IMR-90 (cell line): ENCODE measurements at regions not wholly inside any gene's neighbourhood (a gene's known extent, or its start where the extent isn't known, plus 50 kb on each side); places are given as distances from the start of the nearest gene placed in this dataset.

Experiments used
- ATAC-seq: fragments of 200-7000 bp; cut with Tn5 transposase; 2 replicates; pipeline ENCODE4 v1.9.1; 2020; ENCODE audit warnings: low read depth, mild to moderate bottlenecking, moderate library complexity
- BruUV-seq: library from RNA; stranded (reverse); fragments of 400-500 nt; replicated peaks from 2 replicates; lab custom pipeline; 2021; lab: Mats Ljungman, UMichigan
- CTCF ChIA-PET: fragments of 300-600 bp; formaldehyde crosslinking; extraction: SDS; loops from one replicate; lab custom pipeline; 2021; ENCODE audit warnings: antibody characterized with exemption; lab: Yijun Ruan, JAX
- POLR2A ChIA-PET: fragments of 300-600 bp; sonication (Branson Sonifier 250); formaldehyde crosslinking; loops from one replicate; lab custom pipeline; 2022; ENCODE audit warnings: antibody characterized with exemption; ENCODE audit not compliant: unreplicated experiment; lab: Charles Lee
- DNase-seq: peaks from one replicate; pipeline ENCODE4 v3.0.0; 2013
- H2AFZ ChIP-seq: replicated peaks from 2 replicates; pipeline ENCODE3; 2013; ENCODE audit warnings: low read length, mild to moderate bottlenecking; ENCODE audit not compliant: poor library complexity
- H2AK5ac ChIP-seq: 2 replicates; pipeline ENCODE4 v1.6.1; 2013; ENCODE audit warnings: low read depth, low read length, inconsistent platforms
- H2AK9ac ChIP-seq: replicated peaks from 2 replicates; pipeline ENCODE3; 2013; ENCODE audit warnings: mild to moderate bottlenecking, low read depth, low read length, moderate library complexity; ENCODE audit not compliant: poor library complexity
- H2BK120ac ChIP-seq: 2 replicates; pipeline ENCODE4 v1.6.1; 2013; ENCODE audit warnings: low read depth, low read length, inconsistent platforms
- H2BK15ac ChIP-seq: 3 replicates; pipeline ENCODE4 v1.6.1; 2013; ENCODE audit warnings: low read depth, low read length, inconsistent platforms
- H2BK20ac ChIP-seq: 2 replicates; pipeline ENCODE4 v1.6.1; 2013; ENCODE audit warnings: low read depth, mild to moderate bottlenecking, inconsistent platforms, low read length, moderate library complexity
- H2BK5ac ChIP-seq: 2 replicates; pipeline ENCODE4 v1.6.1; 2013; ENCODE audit warnings: mild to moderate bottlenecking, low read depth, low read length, inconsistent platforms; ENCODE audit not compliant: poor library complexity, severe bottlenecking
- H3K14ac ChIP-seq: replicated peaks from 2 replicates; pipeline ENCODE4 v1.6.1; 2013; ENCODE audit warnings: low read depth, low read length, inconsistent platforms
- H3K18ac ChIP-seq: 2 replicates; pipeline ENCODE4 v1.6.1; 2013; ENCODE audit warnings: low read depth, low read length, control low read depth
- H3K23ac ChIP-seq: 2 replicates; pipeline ENCODE4 v1.6.1; 2013; ENCODE audit warnings: low read depth, low read length, inconsistent platforms
- H3K27ac ChIP-seq: 2 replicates; pipeline ENCODE4 v1.5.1; 2013; ENCODE audit warnings: mild to moderate bottlenecking, control low read depth, low read length; ENCODE audit not compliant: insufficient read depth
- H3K27me3 ChIP-seq: 2 replicates; pipeline ENCODE4 v1.6.1; 2013; ENCODE audit warnings: low read length; ENCODE audit not compliant: control insufficient read depth, insufficient read depth
- H3K36me3 ChIP-seq: 2 replicates; pipeline ENCODE4 v1.6.1; 2013; ENCODE audit warnings: low read length, mixed read lengths; ENCODE audit not compliant: control insufficient read depth, insufficient read depth
- H3K4ac ChIP-seq: 2 replicates; pipeline ENCODE4 v1.6.1; 2013; ENCODE audit warnings: low read depth, low read length, inconsistent platforms
- H3K4me1 ChIP-seq: 2 replicates; pipeline ENCODE4 v1.6.1; 2013; ENCODE audit warnings: low read length, mixed read lengths; ENCODE audit not compliant: control insufficient read depth, insufficient read depth
- H3K4me2 ChIP-seq: 2 replicates; pipeline ENCODE4 v1.6.1; 2013; ENCODE audit warnings: low read depth, mild to moderate bottlenecking, control low read depth, low read length, moderate library complexity
- H3K4me3 ChIP-seq: 2 replicates; pipeline ENCODE4 v1.5.1; 2013; ENCODE audit warnings: low read depth, mild to moderate bottlenecking, control low read depth, low read length, moderate library complexity; ENCODE audit not compliant: insufficient read depth
- H3K56ac ChIP-seq: 2 replicates; pipeline ENCODE4 v1.6.1; 2013; ENCODE audit warnings: low read length, inconsistent platforms; ENCODE audit not compliant: insufficient read depth; ENCODE audit errors: extremely low read depth
- H3K79me1 ChIP-seq, 2 experiments: 2 replicates each; pipeline ENCODE4 v1.6.1; 2013; ENCODE audit warnings: low read length in 2 of 2, inconsistent platforms in 1 of 2, low read depth in 1 of 2
- H3K9ac ChIP-seq: 2 replicates; pipeline ENCODE4 v1.6.1; 2013; ENCODE audit warnings: low read depth, low read length, control low read depth
- H3K9me1 ChIP-seq: 2 replicates; pipeline ENCODE4 v1.6.1; 2013; ENCODE audit warnings: low read length, inconsistent platforms; ENCODE audit not compliant: insufficient read depth
- H3K9me3 ChIP-seq: 2 replicates; pipeline ENCODE4 v1.6.1; 2013; ENCODE audit warnings: low read length; ENCODE audit not compliant: control insufficient read depth, insufficient read depth
- H4K20me1 ChIP-seq: 2 replicates; pipeline ENCODE4 v1.6.1; 2013; ENCODE audit warnings: low read length, inconsistent platforms; ENCODE audit not compliant: insufficient read depth
- H4K5ac ChIP-seq: 2 replicates; pipeline ENCODE4 v1.6.1; 2013; ENCODE audit warnings: mild to moderate bottlenecking, low read depth, low read length, control low read depth
- H4K8ac ChIP-seq, 2 experiments: 2 replicates each; pipeline ENCODE4 v1.6.1; 2013; ENCODE audit warnings: low read depth in 2 of 2, low read length in 2 of 2, control low read depth in 1 of 2, inconsistent platforms in 1 of 2
- H4K91ac ChIP-seq: 2 replicates; pipeline ENCODE4 v1.6.1; 2013; ENCODE audit warnings: low read depth, low read length, inconsistent platforms; ENCODE audit not compliant: insufficient read depth
- MAFK ChIP-seq: IDR thresholded peaks from 2 replicates; pipeline ENCODE4 v1.6.1; 2012; ENCODE audit warnings: low read depth, low read length, improper control_type of control experiment
- NFE2L2 ChIP-seq: fragments of 150-350 bp; IDR thresholded peaks from 2 replicates; pipeline ENCODE4 v1.6.1; 2016; ENCODE audit warnings: low read depth, mild to moderate bottlenecking, low read length
- RFX5 ChIP-seq: IDR thresholded peaks from 2 replicates; pipeline ENCODE4 v1.8.0; 2012; ENCODE audit warnings: low read depth, mild to moderate bottlenecking, low read length, moderate library complexity
- WGBS, 2 experiments: methylation state at CpG; one replicate each; pipeline versions ENCODE4 v1.1.5 to v1.1.7; 2013; ENCODE audit warnings: missing lambda C conversion rate in 2 of 2; ENCODE audit not compliant: insufficient read length in 1 of 2; ENCODE audit errors: extremely low coverage in 2 of 2; 5-methylcytosine and 5-hydroxymethylcytosine counted together
- dilution Hi-C: fragments of 300-500 bp; cut with HindIII; formaldehyde crosslinking; loops from one replicate; pipeline ENCODE4 v1.14.3; 2018; ENCODE audit warnings: low sequenced_read_pairs; ENCODE audit not compliant: unreplicated experiment
- in situ Hi-C: fragments of 300-500 bp; cut with MboI; formaldehyde crosslinking; loops from 3 replicates; pipeline ENCODE4 v1.14.3; 2019; ENCODE audit warnings: low sequenced_read_pairs, inconsistent platforms, mixed read lengths
- intact Hi-C: fragments of 100-400 bp; cut with micrococcal nuclease; formaldehyde crosslinking; loops from 2 replicates; pipeline ENCODE4 v1.10.0; 2022

DNA sequence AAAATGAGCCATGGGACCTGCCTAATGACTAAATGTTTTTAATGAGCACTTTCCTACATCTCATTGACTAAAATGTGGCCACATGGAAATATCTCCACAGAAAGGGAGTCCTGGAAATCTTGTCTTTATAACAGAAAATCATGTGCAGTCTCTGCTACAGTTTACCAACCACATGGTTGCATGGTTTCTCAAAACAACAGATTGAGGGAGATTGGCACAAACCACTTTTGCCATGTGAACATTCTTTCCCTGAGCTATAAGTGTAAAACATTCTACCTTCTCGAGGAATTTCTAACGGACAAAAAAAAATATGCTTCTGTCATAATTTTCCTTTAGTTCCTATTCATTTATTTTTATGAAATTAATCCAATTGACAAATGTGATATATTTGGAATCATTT lies 218.9 kb upstream of the SLITRK5 start:
- Histone ChIP-seq H2AFZ (no peak overlapping the region), H3K56ac (no peak overlapping the region), H2BK120ac (no peak overlapping the region), H4K91ac (no peak overlapping the region), H2BK15ac (no peak overlapping the region), H2AK5ac (no peak overlapping the region), H4K20me1 (no peaks in the 10 kb centered on the region), H3K27me3 (no peaks in the 10 kb centered on the region), H3K9me3 (no peaks in the 10 kb centered on the region), H3K4ac (no peak overlapping the region), H3K4me2 (no peak overlapping the region), H3K14ac (no peak overlapping the region), H3K9ac (no peak overlapping the region), H2BK20ac (no peak overlapping the region), H3K4me3 (no peak overlapping the region), H3K4me1 (no peaks in the 10 kb centered on the region), H3K79me1 (no peaks in the 10 kb centered on the region), H2BK5ac (no peak overlapping the region), H3K36me3 (no peaks in the 10 kb centered on the region), H2AK9ac (no peak overlapping the region), H3K23ac (no peak overlapping the region), H3K27ac (no peak overlapping the region), H4K8ac (no peak overlapping the region), H3K9me1 (no peaks in the 10 kb centered on the region), H3K18ac (no peak overlapping the region), H4K5ac (no peak overlapping the region)
- intact Hi-C loops (no loop called here), dilution Hi-C loops (no loop called here), in situ Hi-C loops (no loop called here)
- no TSS peak for BruUV-seq
- no CpG with 5 or more reads among the region's 2 CpGs for WGBS, 2 experiments
- CTCF ChIA-PET, result no interaction called here
- POLR2A ChIA-PET, result no interaction called here
- DNase-seq (no peak), ATAC-seq (no peak)
- TF ChIP-seq RFX5, result no peak
- TF ChIP-seq NFE2L2, result no peak
- TF ChIP-seq MAFK, result no peak
